ENCODE measurements at regions not wholly inside any gene's neighbourhood (a gene's known extent, or its start where the extent isn't known, plus 50 kb on each side); places are given as distances from the start of the nearest gene placed in this dataset.

- TF ChIP-seq JUND (IDR thresholded peaks at IDR 0.05), result no peak
- no peak for TF ChIP-seq EZH2 (IDR thresholded peaks at IDR 0.05)
- TF ChIP-seq FOSL1 (IDR thresholded peaks at IDR 0.05; ENCODE audit: low read depth), result no peak
- no peak for TF ChIP-seq REST (IDR thresholded peaks at IDR 0.05; ENCODE audit: low read depth)
- TF ChIP-seq EZH2phosphoT487 (IDR thresholded peaks at IDR 0.05; ENCODE audit: borderline replicate concordance), result no peak
- TF ChIP-seq RAD21 (IDR thresholded peaks at IDR 0.05; ENCODE audit: low read depth), result no peak
Observed at GRCh38 chr13:100811024-100811865, 136.7 kb upstream of the TMTC4 start (continued).

DNA sequence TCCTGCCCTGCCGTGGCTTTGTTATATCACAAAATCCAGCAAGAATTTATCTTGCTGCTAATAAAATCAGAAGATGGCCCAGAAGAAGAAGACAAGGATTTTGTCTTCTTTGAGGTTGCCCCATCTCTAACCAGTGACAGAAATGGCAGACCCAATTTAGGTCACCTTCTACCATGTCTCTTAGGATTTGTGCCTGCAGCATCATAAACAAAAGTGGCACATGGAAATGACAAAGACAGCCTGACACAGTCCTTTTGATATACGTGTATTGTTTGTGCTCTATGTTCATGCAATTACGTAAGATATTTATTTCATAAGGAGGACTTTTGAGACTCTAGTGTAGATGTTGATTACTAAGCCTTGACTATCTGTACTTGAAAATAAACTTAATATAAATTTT lies 135.9 kb upstream of the TMTC4 start:
- Histone ChIP-seq H3K9ac (ENCODE audit: low read length) (no peak overlapping the region), H3K79me2 (ENCODE audit: insufficient read depth, low read length) (no peaks in the 10 kb centered on the region), H3K4me2 (ENCODE audit: low read length) (no peak overlapping the region), H4K20me1 (ENCODE audit: insufficient read depth) (no peaks in the 10 kb centered on the region), H3K36me3 (ENCODE audit: control insufficient read depth in 1 of 2, insufficient read depth in 2 of 2, low read length in 2 of 2) (no peaks in the 10 kb centered on the region), H3K27me3 (ENCODE audit: insufficient read depth, low read length) (peaks cover 59% of the 10 kb centered on the region), H3K27ac (ENCODE audit: low read depth, low read length) (no peak overlapping the region), H3K4me3 (replicated peaks in 1 of 2; ENCODE audit: low read depth in 1 of 2, low read length in 2 of 2) (no peak overlapping the region), H3K9me3 (ENCODE audit: control insufficient read depth in 1 of 2, insufficient read depth in 1 of 2, low read depth in 1 of 2, low read length in 2 of 2) (no peaks in the 10 kb centered on the region), H3K9me2 (ENCODE audit: insufficient read depth) (no peaks in the 10 kb centered on the region), H3K4me1 (ENCODE audit: control insufficient read depth in 1 of 2, insufficient read depth in 2 of 2, low read length in 2 of 2) (no peaks in the 10 kb centered on the region), H2AFZ (ENCODE audit: low read depth, low read length, poor library complexity, severe bottlenecking) (no peak overlapping the region)
- RAD21 ChIA-PET (ENCODE audit: low non-redundant PET in 1 of 2, low total read pairs in 2 of 2, uncharacterized antibody in 2 of 2, unreplicated experiment in 2 of 2), result no interaction called here
- DNase-seq (ENCODE audit: low read depth, low spot score) (no peak), ATAC-seq (no peak)
- no TSS peak for BruUV-seq (replicated peaks)
- intact Hi-C loops (cut with micrococcal nuclease), result no loop called here
- CTCF ChIA-PET, result no interaction called here
- TF ChIP-seq EZH2phosphoT487 (IDR thresholded peaks at IDR 0.05; ENCODE audit: borderline replicate concordance) (no peak), RAD21 (IDR thresholded peaks at IDR 0.05; ENCODE audit: low read depth) (no peak), ZFX (IDR thresholded peaks at IDR 0.05) (no peak), SP1 (IDR thresholded peaks at IDR 0.05; ENCODE audit: low read depth) (no peak), EGR1 (IDR thresholded peaks at IDR 0.05; ENCODE audit: low read depth) (no peak), CTCF (IDR thresholded peaks at IDR 0.05 in 2 of 3, conservative IDR thresholded peaks at IDR 0.05 in 1 of 3; ENCODE audit: borderline replicate concordance in 1 of 3, insufficient read depth in 1 of 3, low read depth in 2 of 3, low read length in 2 of 3) (no peak), SIN3A (IDR thresholded peaks at IDR 0.05; ENCODE audit: low read depth) (no peak), SRF (IDR thresholded peaks at IDR 0.05; ENCODE audit: low read depth) (no peak), REST (IDR thresholded peaks at IDR 0.05; ENCODE audit: low read depth) (no peak)
- POLR2A ChIA-PET, result no interaction called here

Measured in HCT116 (cell line).